Kidney epithelial cell (primary cell): ENCODE measurements at regions not wholly inside any gene's neighbourhood (a gene's known extent, or its start where the extent isn't known, plus 50 kb on each side); places are given as distances from the start of the nearest gene placed in this dataset.

Experiments
- DNase-seq: peaks from one replicate; pipeline ENCODE4 v3.0.0-alpha.2; 2010; ENCODE audit warnings: low read depth
- H3K27me3 ChIP-seq: 2 replicates; pipeline ENCODE4 v1.6.0; 2011; ENCODE audit warnings: low read length; ENCODE audit not compliant: control insufficient read depth, insufficient read depth
- H3K36me3 ChIP-seq: 2 replicates; pipeline ENCODE4 v1.5.1; 2011; ENCODE audit warnings: low read length; ENCODE audit not compliant: control insufficient read depth, insufficient read depth
- H3K4me3 ChIP-seq: 2 replicates; pipeline ENCODE4 v1.5.1; 2011; ENCODE audit warnings: low read depth, mild to moderate bottlenecking, control low read depth, low read length
- CTCF ChIP-seq: IDR thresholded peaks from 2 replicates; pipeline ENCODE4 v1.5.1; 2011; ENCODE audit warnings: mild to moderate bottlenecking, moderate library complexity, low read length, control low read depth, inconsistent platforms; ENCODE audit not compliant: insufficient read depth, poor library complexity, severe bottlenecking

- no peak for TF ChIP-seq CTCF
Observed at GRCh38 chr7:53917637-53918036, 624.5 kb upstream of the VSTM2A start.

GRCh38 chr7:53920011-53920410 lies 622.2 kb upstream of the VSTM2A start:
- Histone ChIP-seq H3K4me3 (no peak overlapping the region), H3K27me3 (no peaks in the 10 kb centered on the region), H3K36me3 (no peaks in the 10 kb centered on the region)
- DNase-seq = no peak
- TF ChIP-seq CTCF = no peak

More at GRCh38 chr7:53917637-53918036, 624.5 kb upstream of the VSTM2A start:
- no peak overlapping the region for H3K4me3 ChIP-seq
- no peaks in the 10 kb centered on the region for H3K36me3 ChIP-seq
- DNase-seq = no peak
- no peaks in the 10 kb centered on the region for H3K27me3 ChIP-seq

GRCh38 chr7:53940483-53940882 lies 601.7 kb upstream of the VSTM2A start:
- no peak for DNase-seq
- H3K27me3 ChIP-seq = no peaks in the 10 kb centered on the region
- no peaks in the 10 kb centered on the region for H3K36me3 ChIP-seq
- TF ChIP-seq CTCF = no peak
- no peak overlapping the region for H3K4me3 ChIP-seq

DNA sequence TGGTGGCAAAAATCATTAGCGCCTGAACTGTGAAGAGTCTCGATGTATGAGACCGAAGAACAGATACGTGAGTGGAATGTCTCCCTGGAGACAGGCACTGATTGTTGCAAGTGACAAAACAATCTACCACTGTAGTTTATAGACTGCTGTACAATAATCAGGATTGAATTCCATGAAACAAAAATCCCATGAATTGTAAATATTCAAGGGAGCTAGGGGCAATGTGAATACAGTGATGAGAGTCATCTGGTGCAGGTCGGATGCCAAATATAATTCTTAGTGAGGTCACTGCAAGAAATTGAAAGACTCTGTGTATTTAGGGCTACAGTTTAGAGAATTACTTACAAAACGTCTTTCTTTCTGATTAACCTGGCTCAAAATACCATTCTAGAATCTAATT lies 594.4 kb upstream of the VSTM2A start:
- DNase-seq = no peak
- Histone ChIP-seq H3K36me3 (no peaks in the 10 kb centered on the region), H3K27me3 (no peaks in the 10 kb centered on the region), H3K4me3 (no peak overlapping the region)
- no peak for TF ChIP-seq CTCF

- no peak overlapping the region for H3K4me3 ChIP-seq
- no peaks in the 10 kb centered on the region for H3K36me3 ChIP-seq
- no peaks in the 10 kb centered on the region for H3K27me3 ChIP-seq
- DNase-seq = no peak
- no peak for TF ChIP-seq CTCF
Observed at GRCh38 chr7:53965716-53966115, 576.5 kb upstream of the VSTM2A start.

DNA sequence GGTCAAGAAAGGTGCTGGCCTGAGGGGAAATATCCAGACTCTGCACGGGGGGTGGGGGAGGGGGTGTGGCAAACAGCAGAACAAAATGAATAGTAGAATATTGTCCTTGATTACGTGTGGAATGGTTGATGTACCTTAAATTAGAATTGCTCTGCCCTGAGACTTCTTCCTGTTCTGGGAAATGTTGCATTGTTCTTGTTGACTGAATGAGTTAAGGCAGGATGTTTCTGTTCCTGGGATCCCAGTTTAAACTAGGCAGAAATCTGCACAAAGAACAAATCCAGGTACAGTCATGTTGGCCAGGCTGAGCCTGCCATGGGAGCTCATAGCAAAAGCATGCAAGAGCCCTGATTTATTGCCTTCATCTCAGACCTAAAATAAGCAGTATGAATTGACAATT lies 558.7 kb upstream of the VSTM2A start:
- no peak for DNase-seq
- no peak for TF ChIP-seq CTCF
- no peak overlapping the region for H3K4me3 ChIP-seq
- no peaks in the 10 kb centered on the region for H3K27me3 ChIP-seq
- no peaks in the 10 kb centered on the region for H3K36me3 ChIP-seq
